SK-N-SH (cell line): ENCODE measurements at regions not wholly inside any gene's neighbourhood (a gene's known extent, or its start where the extent isn't known, plus 50 kb on each side); places are given as distances from the start of the nearest gene placed in this dataset.

Experiments
- CTCF ChIA-PET: fragments of 300-600, 350-600 bp; formaldehyde crosslinking; extraction: SDS; loops from one replicate; lab custom pipeline; 2021; lab: Yijun Ruan, JAX
- POLR2A ChIA-PET: fragments of 350-600 bp; sonication (Branson Sonifier 250); formaldehyde crosslinking; extraction: SDS; loops from one replicate; lab custom pipeline; 2020; ENCODE audit warnings: antibody characterized with exemption, inconsistent platforms; lab: Yijun Ruan, JAX
- DNase-seq: peaks from one replicate; pipeline ENCODE4 v3.0.0; 2012
- H2AFZ ChIP-seq: fragments of 200-600 bp; sonication (generic); 2 replicates; pipeline ENCODE4 v1.8.1; 2016; ENCODE audit warnings: antibody characterized with exemption, mild to moderate bottlenecking, low read depth
- H3F3A ChIP-seq: fragments of 200-600 bp; sonication (generic); replicated peaks from 2 replicates; pipeline ENCODE3; 2016; ENCODE audit warnings: antibody characterized with exemption, mild to moderate bottlenecking; ENCODE audit not compliant: insufficient read depth
- H3K27ac ChIP-seq, 2 experiments: fragments of 200-500 bp in 1 of 2; fragments of 200-600 bp in 1 of 2; sonication (Bioruptor generic) in 1 of 2; sonication (generic), shearing (Covaris generic) in 1 of 2; 2 replicates each; pipeline versions ENCODE4 v1.5.1 to v1.6.1; 2014 to 2016; ENCODE audit warnings: low read depth in 2 of 2, inconsistent platforms in 1 of 2, low read length in 1 of 2, mild to moderate bottlenecking in 1 of 2, mixed read lengths in 1 of 2
- H3K27me3 ChIP-seq: fragments of 200-600 bp; sonication (generic), shearing (Covaris generic); 2 replicates; pipeline ENCODE4 v1.6.1; 2016; ENCODE audit warnings: mixed run types; ENCODE audit not compliant: insufficient read depth
- H3K36me3 ChIP-seq, 2 experiments: fragments of 200-500 bp in 1 of 2; fragments of 200-600 bp in 1 of 2; sonication (Bioruptor generic) in 1 of 2; sonication (generic) in 1 of 2; replicated peaks in 1 of 2; 2 replicates each; pipeline versions ENCODE3 to v1.5.1; 2014 to 2016; ENCODE audit warnings: low read length in 1 of 2, mild to moderate bottlenecking in 1 of 2; ENCODE audit not compliant: insufficient read depth in 2 of 2, control insufficient read depth in 1 of 2
- H3K4me1 ChIP-seq, 2 experiments: fragments of 200-500 bp in 1 of 2; fragments of 200-600 bp in 1 of 2; sonication (Bioruptor generic) in 1 of 2; sonication (generic), shearing (Covaris generic) in 1 of 2; 2 replicates each; pipeline versions ENCODE4 v1.5.1 to v1.6.1; 2014 to 2016; ENCODE audit warnings: low read depth in 1 of 2, low read length in 1 of 2, mixed run types in 1 of 2; ENCODE audit not compliant: insufficient read depth in 2 of 2, control insufficient read depth in 1 of 2
- H3K4me2 ChIP-seq: fragments of 200-600 bp; sonication (generic), shearing (Covaris generic); 2 replicates; pipeline ENCODE4 v1.6.1; 2017; ENCODE audit warnings: mixed run types
- H3K4me3 ChIP-seq, 2 experiments: fragments of 200-500 bp in 1 of 2; fragments of 200-600 bp in 1 of 2; sonication (Bioruptor generic) in 1 of 2; sonication (generic), shearing (Covaris generic) in 1 of 2; 2 replicates each; pipeline versions ENCODE4 v1.5.1 to v1.8.1; 2014 to 2016; ENCODE audit warnings: low read depth in 2 of 2, inconsistent platforms in 1 of 2, low read length in 1 of 2, mild to moderate bottlenecking in 1 of 2, mixed read lengths in 1 of 2, moderate library complexity in 1 of 2
- H3K79me2 ChIP-seq: fragments of 200-600 bp; sonication (generic); 2 replicates; pipeline ENCODE4 v1.8.1; 2017; ENCODE audit warnings: mild to moderate bottlenecking; ENCODE audit not compliant: insufficient read depth
- H3K9ac ChIP-seq: fragments of 200-600 bp; sonication (generic); 2 replicates; pipeline ENCODE4 v1.6.1; 2017; ENCODE audit warnings: mixed run types
- H3K9me2 ChIP-seq: fragments of 200-600 bp; sonication (generic); 2 replicates; pipeline ENCODE4 v1.6.1; 2017; ENCODE audit warnings: mixed run types
- H3K9me3 ChIP-seq: fragments of 200-600 bp; sonication (generic); 2 replicates; pipeline ENCODE4 v1.6.1; 2017; ENCODE audit warnings: mixed run types, mild to moderate bottlenecking, moderate library complexity
- H4K20me1 ChIP-seq: fragments of 200-600 bp; sonication (generic); 2 replicates; pipeline ENCODE4 v1.6.1; 2017; ENCODE audit warnings: mild to moderate bottlenecking, mixed run types; ENCODE audit not compliant: insufficient read depth
- ELF1 ChIP-seq: IDR thresholded peaks from 2 replicates; pipeline ENCODE4 v1.4.0; 2012
- EZH2phosphoT487 ChIP-seq: fragments of 200-600 bp; sonication (generic); IDR thresholded peaks from 2 replicates; pipeline ENCODE4 v1.6.1; 2017; ENCODE audit warnings: low read depth, mixed run types, mild to moderate bottlenecking, antibody characterized with exemption, moderate library complexity, borderline replicate concordance
- GATA2 ChIP-seq: sonication (generic); formaldehyde crosslinking; IDR thresholded peaks from 2 replicates; pipeline ENCODE4 v1.5.0; 2020; ENCODE audit warnings: mild to moderate bottlenecking, missing genetic modification reagents
- MAX ChIP-seq: IDR thresholded peaks from 2 replicates; pipeline ENCODE4 v1.4.0; 2012; ENCODE audit warnings: low read depth
- MEF2A ChIP-seq: IDR thresholded peaks from 2 replicates; pipeline ENCODE4 v1.4.0; 2012; ENCODE audit warnings: low read depth, borderline replicate concordance
- NRF1 ChIP-seq: IDR thresholded peaks from 2 replicates; pipeline ENCODE4 v1.6.1; 2012; ENCODE audit warnings: low read depth, mild to moderate bottlenecking, low read length
- RCOR1 ChIP-seq: fragments of 150-350 bp; IDR thresholded peaks from 2 replicates; pipeline ENCODE4 v1.6.1; 2017; ENCODE audit warnings: antibody characterized with exemption, low read length
- REST ChIP-seq: IDR thresholded peaks from 2 replicates; pipeline ENCODE4 v1.6.1; 2012; ENCODE audit warnings: mild to moderate bottlenecking, low read depth, low read length, moderate library complexity
- RFX5 ChIP-seq: IDR thresholded peaks from 2 replicates; pipeline ENCODE4 v1.6.1; 2012; ENCODE audit warnings: mild to moderate bottlenecking, improper control_type of control experiment, low read length
- RXRA ChIP-seq: IDR thresholded peaks from 2 replicates; pipeline ENCODE4 v1.4.0; 2012; ENCODE audit warnings: low read depth, mild to moderate bottlenecking, borderline replicate concordance
- TAF1 ChIP-seq: IDR thresholded peaks from 2 replicates; pipeline ENCODE4 v1.6.1; 2012; ENCODE audit warnings: low read depth, mild to moderate bottlenecking, low read length, moderate library complexity, borderline replicate concordance
- TCF12 ChIP-seq: IDR thresholded peaks from 2 replicates; pipeline ENCODE4 v1.4.0; 2012
- TEAD4 ChIP-seq: IDR thresholded peaks from 2 replicates; pipeline ENCODE4 v1.4.0; 2012; ENCODE audit warnings: mild to moderate bottlenecking, borderline replicate concordance; ENCODE audit not compliant: insufficient read depth
- WGBS: methylation state at CpG from one replicate; pipeline ENCODE4 v1.1.6; 2017; ENCODE audit warnings: low lambda C conversion rate; 5-methylcytosine and 5-hydroxymethylcytosine counted together
- TF ChIP-seq, protein P1 (sequence below): fragments of 150-350 bp; IDR thresholded peaks from 2 replicates; pipeline ENCODE4 v1.6.1; 2017; ENCODE audit warnings: antibody characterized with exemption, low read length, low read depth, borderline replicate concordance

GRCh38 chr1:208793861-208794345, 549.7 kb upstream of the PLXNA2 start:
- no peak for DNase-seq
- CTCF ChIA-PET, result no interaction called here
- no peaks in the 10 kb centered on the region for H3K9me2 ChIP-seq
- no peaks in the 10 kb centered on the region for H3K36me3 ChIP-seq
- no peaks in the 10 kb centered on the region for H4K20me1 ChIP-seq
- no peaks in the 10 kb centered on the region for H3K9me3 ChIP-seq
- no peak overlapping the region for H3K4me3 ChIP-seq
- no peaks in the 10 kb centered on the region for H3F3A ChIP-seq
- peaks cover 0 to 3% of the 10 kb centered on the region in 2 experiments; a peak in 2 of 4 replicates for H3K4me1 ChIP-seq
- WGBS, result 46% methylated on average over 2 of the region's 2 CpGs
- POLR2A ChIA-PET, result no interaction called here
- H2AFZ ChIP-seq, result no peak overlapping the region
- H3K4me2 ChIP-seq, result no peak overlapping the region
- no peak overlapping the region for H3K27ac ChIP-seq
- no peaks in the 10 kb centered on the region for H3K27me3 ChIP-seq
- no peaks in the 10 kb centered on the region for H3K79me2 ChIP-seq
- no peak for TF ChIP-seq MAX
- TF ChIP-seq, protein P1, sequence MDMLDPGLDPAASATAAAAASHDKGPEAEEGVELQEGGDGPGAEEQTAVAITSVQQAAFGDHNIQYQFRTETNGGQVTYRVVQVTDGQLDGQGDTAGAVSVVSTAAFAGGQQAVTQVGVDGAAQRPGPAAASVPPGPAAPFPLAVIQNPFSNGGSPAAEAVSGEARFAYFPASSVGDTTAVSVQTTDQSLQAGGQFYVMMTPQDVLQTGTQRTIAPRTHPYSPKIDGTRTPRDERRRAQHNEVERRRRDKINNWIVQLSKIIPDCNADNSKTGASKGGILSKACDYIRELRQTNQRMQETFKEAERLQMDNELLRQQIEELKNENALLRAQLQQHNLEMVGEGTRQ, result no peak
- H3K9ac ChIP-seq, result no peak overlapping the region

DNA sequence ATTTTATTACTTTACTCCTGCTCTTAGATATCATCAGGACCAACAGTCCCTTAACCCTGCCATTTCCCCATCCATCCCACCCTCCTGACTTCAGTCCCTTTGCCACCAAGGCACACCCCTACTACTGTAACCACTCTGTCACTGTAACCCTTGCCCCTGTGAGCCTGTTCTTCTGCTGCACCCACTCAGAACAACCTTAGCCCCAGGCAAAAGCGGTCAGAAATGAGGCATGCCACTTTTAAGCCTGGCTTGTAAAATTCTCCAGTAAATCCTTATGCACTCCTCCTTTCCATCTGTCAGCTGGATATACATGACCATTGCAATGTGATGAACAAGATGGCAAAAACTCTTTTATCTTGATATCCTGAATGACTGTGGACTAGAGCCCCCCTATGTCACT, 555.0 kb upstream of the PLXNA2 start:
- POLR2A ChIA-PET, result no interaction called here
- Histone ChIP-seq H2AFZ (no peak overlapping the region), H3K9ac (no peak overlapping the region), H3K36me3 (no peaks in the 10 kb centered on the region), H3K9me2 (no peaks in the 10 kb centered on the region), H3K4me1 (peaks cover 0 to 5% of the 10 kb centered on the region in 2 experiments; a peak in 1 of 4 replicates), H3K27ac (no peak overlapping the region), H3K4me3 (no peak overlapping the region), H3K27me3 (no peaks in the 10 kb centered on the region), H3K4me2 (no peak overlapping the region), H3F3A (no peaks in the 10 kb centered on the region), H3K79me2 (no peaks in the 10 kb centered on the region), H3K9me3 (no peaks in the 10 kb centered on the region)
- 44% methylated on average over 1 of the region's 1 CpG for WGBS
- CTCF ChIA-PET, result interaction anchor here (0.9 kb wide), 1 partner anchor 9 kb away, joined by 3 read pairs; no protein-coding TSS in a partner anchor
- TF ChIP-seq RCOR1, result no peak
- TF ChIP-seq NRF1, result no peak
- TF ChIP-seq, all 33 proteins: peak for 0
- no peaks in the 10 kb centered on the region for H4K20me1 ChIP-seq
- DNase-seq, result no peak

- H3K9ac ChIP-seq, result no peak overlapping the region
- H3K9me3 ChIP-seq, result no peaks in the 10 kb centered on the region
- no peaks in the 10 kb centered on the region for H3K79me2 ChIP-seq
- no peak overlapping the region for H3K4me3 ChIP-seq
- H3K4me1 ChIP-seq, result peaks cover 0 to 5% of the 10 kb centered on the region in 2 experiments; a peak in 1 of 4 replicates
- POLR2A ChIA-PET, result no interaction called here
- CTCF ChIA-PET, result interaction anchor here (0.6 kb wide), 1 partner anchor 654 kb away, joined by 3 read pairs; no protein-coding TSS in a partner anchor
- no peak overlapping the region for H3K27ac ChIP-seq
- H3F3A ChIP-seq, result no peaks in the 10 kb centered on the region
- H3K27me3 ChIP-seq, result no peaks in the 10 kb centered on the region
- no peak for DNase-seq
- 58% methylated on average over 9 of the region's 9 CpGs for WGBS
- no peak overlapping the region for H3K4me2 ChIP-seq
- no peaks in the 10 kb centered on the region for H3K36me3 ChIP-seq
- H3K9me2 ChIP-seq, result no peaks in the 10 kb centered on the region
- H4K20me1 ChIP-seq, result no peaks in the 10 kb centered on the region
- no peak overlapping the region for H2AFZ ChIP-seq
- no peak for TF ChIP-seq MEF2A
- TF ChIP-seq, protein P1, result no peak
- TF ChIP-seq TAF1, result no peak
- TF ChIP-seq GATA2 (CRISPR knock-in tag), result no peak
- no peak for TF ChIP-seq TEAD4
- no peak for TF ChIP-seq EZH2phosphoT487
- no peak for TF ChIP-seq TCF12
- TF ChIP-seq RFX5, result no peak
- no peak for TF ChIP-seq REST
- TF ChIP-seq ELF1, result no peak
- no peak for TF ChIP-seq RXRA
Measured at GRCh38 chr1:208803011-208803811, 559.0 kb upstream of the PLXNA2 start.
